ENCODE measurements at regions not wholly inside any gene's neighbourhood (a gene's known extent, or its start where the extent isn't known, plus 50 kb on each side); places are given as distances from the start of the nearest gene placed in this dataset.

- TF ChIP-seq CTCF (IDR thresholded peaks at IDR 0.05): no peak
Observed at GRCh38 chr11:90355200-90355599, 132.4 kb upstream of the CHORDC1 start.

GRCh38 chr11:90349731-90350130 lies 126.9 kb upstream of the CHORDC1 start:
- no peak for TF ChIP-seq CTCF (IDR thresholded peaks at IDR 0.05)

GRCh38 chr11:90344546-90344945 lies 121.7 kb upstream of the CHORDC1 start:
- no peak for TF ChIP-seq CTCF (IDR thresholded peaks at IDR 0.05)

- TF ChIP-seq CTCF (IDR thresholded peaks at IDR 0.05): no peak
Observed at GRCh38 chr11:90343673-90344072, 120.8 kb upstream of the CHORDC1 start.

GRCh38 chr11:90341986-90342385 lies 119.1 kb upstream of the CHORDC1 start:
- no peak for TF ChIP-seq CTCF (IDR thresholded peaks at IDR 0.05)

- TF ChIP-seq CTCF (IDR thresholded peaks at IDR 0.05): no peak
Observed at GRCh38 chr11:90332415-90332814, 109.6 kb upstream of the CHORDC1 start.

- TF ChIP-seq CTCF (IDR thresholded peaks at IDR 0.05): no peak
Observed at GRCh38 chr11:90330632-90331031, 107.8 kb upstream of the CHORDC1 start.

GRCh38 chr11:90329043-90329442 lies 106.2 kb upstream of the CHORDC1 start:
- no peak for TF ChIP-seq CTCF (IDR thresholded peaks at IDR 0.05)

Data from LNCAP (cell line).